H1 (cell line): ENCODE measurements at regions not wholly inside any gene's neighbourhood (a gene's known extent, or its start where the extent isn't known, plus 50 kb on each side); places are given as distances from the start of the nearest gene placed in this dataset.

Source experiments
- CEBPB ChIP-seq: IDR thresholded peaks from 2 replicates; pipeline ENCODE4 v1.6.1; 2012; ENCODE audit warnings: low read depth, low read length
- E2F6 ChIP-seq: IDR thresholded peaks from 2 replicates; pipeline ENCODE4 v1.6.1; 2012; ENCODE audit warnings: inconsistent platforms
- HDAC2 ChIP-seq, 2 experiments: fragments of 300-600 bp in 1 of 2; sonication (generic) in 1 of 2; IDR thresholded peaks; 2 replicates each; pipeline ENCODE4 v1.6.1; 2011 to 2012; ENCODE audit warnings: low read depth in 2 of 2, low read length in 2 of 2, mild to moderate bottlenecking in 2 of 2, moderate library complexity in 2 of 2, borderline replicate concordance in 1 of 2, inconsistent platforms in 1 of 2
- JUND ChIP-seq: IDR thresholded peaks from 2 replicates; pipeline ENCODE4 v1.6.1; 2011; ENCODE audit warnings: mild to moderate bottlenecking, improper control_type of control experiment, low read length
- NRF1 ChIP-seq: IDR thresholded peaks from 2 replicates; pipeline ENCODE4 v1.6.1; 2011; ENCODE audit warnings: mild to moderate bottlenecking, low read depth, low read length, improper control_type of control experiment
- PHF8 ChIP-seq: fragments of 200-600 bp; sonication (generic); conservative IDR thresholded peaks from 2 replicates; pipeline ENCODE4 v1.7.1; 2012; ENCODE audit warnings: low read depth, mild to moderate bottlenecking, inconsistent platforms, low read length, moderate library complexity
- POLR2AphosphoS5 ChIP-seq: IDR thresholded peaks from 2 replicates; pipeline ENCODE4 v1.6.1; 2011; ENCODE audit warnings: low read depth, low read length

GRCh38 chr11:44505581-44506054, 59.8 kb upstream of the CD82 start (continued):
- TF ChIP-seq PHF8 (no peak), E2F6 (no peak), CEBPB (no peak), POLR2AphosphoS5 (no peak), JUND (no peak), HDAC2 (IDR thresholded peaks at IDR 0.05; ENCODE audit: borderline replicate concordance in 1 of 2, low read depth in 2 of 2, low read length in 2 of 2) (no peak), NRF1 (no peak)
